ENCODE measurements at regions not wholly inside any gene's neighbourhood (a gene's known extent, or its start where the extent isn't known, plus 50 kb on each side); places are given as distances from the start of the nearest gene placed in this dataset.

- TF ChIP-seq ETV6 (CRISPR knock-in tag; IDR thresholded peaks at IDR 0.05) (peak; percentile 52; the same call in 1 of the 2 replicates), ERG (CRISPR knock-in tag; IDR thresholded peaks at IDR 0.05) (no peak), ZNF138 (CRISPR knock-in tag; conservative IDR thresholded peaks at IDR 0.05) (no peak)
- H3K36me3 Mint-ChIP-seq, result no peaks in the 10 kb centered on the region
- no peak overlapping the region for H3K27ac Mint-ChIP-seq
- peaks cover 22% of the 10 kb centered on the region for H3K4me1 Mint-ChIP-seq
- no peaks in the 10 kb centered on the region for H3K27me3 Mint-ChIP-seq (ENCODE audit: low read depth)
- DNase-seq (ENCODE audit: low spot score) (no peak), ATAC-seq (no peak; the same call in 1 of the 2 replicates)
- peaks cover 7% of the 10 kb centered on the region; the same call in 1 of the 2 replicates for H3K9me3 Mint-ChIP-seq
- H3K4me3 Mint-ChIP-seq, result no peak overlapping the region
- ChIA-PET POLR2A (no interaction called here), CTCF (interaction anchor here (1.3 kb wide), 1 partner anchor 134 kb away, joined by 3 read pairs; no protein-coding TSS in a partner anchor)
These were observed 215.6 kb downstream of the WNT5A start for GRCh38 chr3:55271549-55271948.

- H3K4me1 Mint-ChIP-seq, result peaks cover 22% of the 10 kb centered on the region
- H3K27me3 Mint-ChIP-seq (ENCODE audit: low read depth), result no peaks in the 10 kb centered on the region
- ChIA-PET POLR2A (no interaction called here), CTCF (interaction anchor here (1.3 kb wide), 1 partner anchor 134 kb away, joined by 3 read pairs; no protein-coding TSS in a partner anchor)
- H3K4me3 Mint-ChIP-seq, result no peak overlapping the region
- H3K27ac Mint-ChIP-seq, result no peak overlapping the region
- no peak for ATAC-seq
- H3K36me3 Mint-ChIP-seq, result no peaks in the 10 kb centered on the region
- H3K9me3 Mint-ChIP-seq, result peaks cover 7% of the 10 kb centered on the region; the same call in 1 of the 2 replicates
- no peak for DNase-seq (ENCODE audit: low spot score)
- no peak for TF ChIP-seq RELA (CRISPR knock-in tag; IDR thresholded peaks at IDR 0.05; ENCODE audit: borderline replicate concordance)
- no peak for TF ChIP-seq OVOL2 (CRISPR knock-in tag; IDR thresholded peaks at IDR 0.05; ENCODE audit: borderline replicate concordance)
- TF ChIP-seq IRF2 (CRISPR knock-in tag; IDR thresholded peaks at IDR 0.05; ENCODE audit: borderline replicate concordance, low read depth), result no peak
- TF ChIP-seq ZSCAN18 (CRISPR knock-in tag; IDR thresholded peaks at IDR 0.05), result no peak
- TF ChIP-seq ATF6 (CRISPR knock-in tag; IDR thresholded peaks at IDR 0.05), result no peak
- TF ChIP-seq AR (CRISPR knock-in tag; IDR thresholded peaks at IDR 0.05), result no peak
- TF ChIP-seq ZNF532 (CRISPR knock-in tag; IDR thresholded peaks at IDR 0.05; ENCODE audit: borderline replicate concordance), result no peak
- TF ChIP-seq TCF7 (CRISPR knock-in tag; IDR thresholded peaks at IDR 0.05; ENCODE audit: low read depth), result no peak
- no peak for TF ChIP-seq MAX (CRISPR knock-in tag; IDR thresholded peaks at IDR 0.05)
- TF ChIP-seq ZNF396 (CRISPR knock-in tag; IDR thresholded peaks at IDR 0.05; ENCODE audit: borderline replicate concordance), result no peak
- no peak for TF ChIP-seq ZNF232 (CRISPR knock-in tag; IDR thresholded peaks at IDR 0.05)
- no peak for TF ChIP-seq GRHL2 (CRISPR knock-in tag; IDR thresholded peaks at IDR 0.05; ENCODE audit: insufficient replicate concordance, severe bottlenecking)
- no peak for TF ChIP-seq ARID4B (CRISPR knock-in tag; IDR thresholded peaks at IDR 0.05; ENCODE audit: borderline replicate concordance)
These were observed 216.1 kb downstream of the WNT5A start for GRCh38 chr3:55270976-55271375.
